Keratinocyte (primary cell): ENCODE measurements at regions not wholly inside any gene's neighbourhood (a gene's known extent, or its start where the extent isn't known, plus 50 kb on each side); places are given as distances from the start of the nearest gene placed in this dataset.

Source experiments
- DNase-seq: peaks from one replicate; pipeline ENCODE4 v3.0.0-alpha.2; 2011; ENCODE audit warnings: low read depth, missing footprints, low spot score
- FAIRE-seq: peaks from 2 replicates; lab custom pipeline; 2011; peaks lifted over from hg19 to GRCh38; lab: Jason Lieb, UNC
- H2AFZ ChIP-seq: 2 replicates; pipeline ENCODE4 v1.6.0; 2012; ENCODE audit warnings: low read length, control low read depth, inconsistent platforms; ENCODE audit not compliant: control insufficient read depth
- H3K27ac ChIP-seq: 2 replicates; pipeline ENCODE4 v1.5.1; 2011; ENCODE audit warnings: low read length; ENCODE audit not compliant: control insufficient read depth, insufficient read depth
- H3K27me3 ChIP-seq: 3 replicates; pipeline ENCODE4 v1.6.0; 2011; ENCODE audit warnings: low read length; ENCODE audit not compliant: control insufficient read depth, insufficient read depth; ENCODE audit errors: extremely low read depth
- H3K36me3 ChIP-seq, 2 experiments: 2 replicates in 1 of 2; 3 replicates in 1 of 2; pipeline ENCODE4 v1.5.1; 2011; ENCODE audit warnings: low read length in 2 of 2, mild to moderate bottlenecking in 1 of 2; ENCODE audit not compliant: control insufficient read depth in 2 of 2, insufficient read depth in 2 of 2; ENCODE audit errors: extremely low read depth in 1 of 2
- H3K4me1 ChIP-seq: 3 replicates; pipeline ENCODE4 v1.5.1; 2011; ENCODE audit warnings: low read length; ENCODE audit not compliant: control insufficient read depth, insufficient read depth; ENCODE audit errors: extremely low read depth
- H3K4me2 ChIP-seq: 3 replicates; pipeline ENCODE4 v1.6.0; 2011; ENCODE audit warnings: low read depth, low read length; ENCODE audit not compliant: control insufficient read depth, insufficient read depth; ENCODE audit errors: extremely low read depth
- H3K4me3 ChIP-seq, 3 experiments: fragments of 200-600 bp in 1 of 3; sonication (generic) in 1 of 3; 2 replicates in 2 of 3; 3 replicates in 1 of 3; pipeline ENCODE4 v1.5.1; 2011 to 2016; ENCODE audit warnings: low read length in 3 of 3, mild to moderate bottlenecking in 3 of 3, control low read depth in 2 of 3, inconsistent platforms in 1 of 3, low read depth in 1 of 3, mixed read lengths in 1 of 3, mixed run types in 1 of 3, moderate library complexity in 1 of 3; ENCODE audit not compliant: control insufficient read depth in 2 of 3, insufficient read depth in 2 of 3; ENCODE audit errors: extremely low read depth in 1 of 3
- H3K79me2 ChIP-seq: 2 replicates; pipeline ENCODE4 v1.6.0; 2012; ENCODE audit warnings: low read length; ENCODE audit not compliant: control insufficient read depth, insufficient read depth
- H3K9ac ChIP-seq: 3 replicates; pipeline ENCODE4 v1.6.0; 2011; ENCODE audit warnings: low read length; ENCODE audit not compliant: control insufficient read depth, insufficient read depth; ENCODE audit errors: extremely low read depth
- H3K9me1 ChIP-seq: 3 replicates; pipeline ENCODE4 v1.6.0; 2011; ENCODE audit warnings: low read length; ENCODE audit not compliant: control insufficient read depth, insufficient read depth; ENCODE audit errors: extremely low read depth
- H3K9me3 ChIP-seq: 2 replicates; pipeline ENCODE4 v1.5.1; 2012; ENCODE audit warnings: low read depth, low read length; ENCODE audit not compliant: control insufficient read depth
- H4K20me1 ChIP-seq: 3 replicates; pipeline ENCODE4 v1.6.0; 2011; ENCODE audit warnings: low read length; ENCODE audit not compliant: control insufficient read depth, insufficient read depth; ENCODE audit errors: extremely low read depth
- EZH2 ChIP-seq: IDR thresholded peaks from one replicate; pipeline ENCODE4 v1.6.1; 2012; ENCODE audit warnings: inconsistent platforms, mild to moderate bottlenecking, low read length, moderate library complexity
- dilution Hi-C: fragments of 300-500 bp; cut with MboI; formaldehyde crosslinking; loops from one replicate; pipeline ENCODE4 v1.7.0; 2020; ENCODE audit warnings: low sequenced_read_pairs; ENCODE audit not compliant: extremely low pct_ligation_motif_present
- TF ChIP-seq, protein P1 (sequence below), 3 experiments: IDR thresholded peaks in 1 of 3; conservative IDR thresholded peaks in 1 of 3; optimal IDR thresholded peaks in 1 of 3; 2 replicates in 2 of 3; 3 replicates in 1 of 3; pipeline versions ENCODE3 to v1.5.1; 2011; ENCODE audit warnings: low read length in 3 of 3, mild to moderate bottlenecking in 3 of 3, moderate library complexity in 2 of 3, control low read depth in 1 of 3, inconsistent platforms in 1 of 3; ENCODE audit not compliant: insufficient read depth in 2 of 3; ENCODE audit errors: extremely low read depth in 1 of 3

DNA sequence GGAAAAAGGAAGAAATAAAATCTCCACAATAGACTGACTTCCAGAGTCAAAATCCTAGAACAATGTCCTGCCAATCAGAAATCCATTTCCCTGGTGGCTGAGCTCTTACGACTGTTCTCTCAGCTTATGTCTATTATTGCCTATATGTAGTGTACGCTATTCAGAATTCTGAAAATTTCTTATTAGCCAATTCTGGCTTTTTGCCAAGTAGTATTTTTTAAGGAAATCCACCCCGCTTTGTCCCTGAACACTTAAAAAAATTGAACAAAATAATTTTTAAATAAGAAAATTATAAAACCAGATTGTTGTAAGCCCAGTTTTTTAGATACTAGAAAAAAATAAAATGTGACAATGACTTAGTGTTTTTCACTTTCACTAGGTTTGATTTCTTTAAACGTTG, 143.0 kb downstream of the KCNA5 start:
- Histone ChIP-seq H3K79me2 (no peaks in the 10 kb centered on the region), H3K27me3 (peaks cover 3% of the 10 kb centered on the region), H3K4me2 (no peak overlapping the region), H3K4me1 (no peaks in the 10 kb centered on the region), H3K9me3 (no peaks in the 10 kb centered on the region), H3K9ac (no peak overlapping the region), H4K20me1 (no peaks in the 10 kb centered on the region), H3K27ac (no peak overlapping the region), H3K9me1 (no peaks in the 10 kb centered on the region), H3K4me3 (no peak overlapping the region), H2AFZ (no peak overlapping the region), H3K36me3 (no peaks in the 10 kb centered on the region)
- TF ChIP-seq, protein P1, sequence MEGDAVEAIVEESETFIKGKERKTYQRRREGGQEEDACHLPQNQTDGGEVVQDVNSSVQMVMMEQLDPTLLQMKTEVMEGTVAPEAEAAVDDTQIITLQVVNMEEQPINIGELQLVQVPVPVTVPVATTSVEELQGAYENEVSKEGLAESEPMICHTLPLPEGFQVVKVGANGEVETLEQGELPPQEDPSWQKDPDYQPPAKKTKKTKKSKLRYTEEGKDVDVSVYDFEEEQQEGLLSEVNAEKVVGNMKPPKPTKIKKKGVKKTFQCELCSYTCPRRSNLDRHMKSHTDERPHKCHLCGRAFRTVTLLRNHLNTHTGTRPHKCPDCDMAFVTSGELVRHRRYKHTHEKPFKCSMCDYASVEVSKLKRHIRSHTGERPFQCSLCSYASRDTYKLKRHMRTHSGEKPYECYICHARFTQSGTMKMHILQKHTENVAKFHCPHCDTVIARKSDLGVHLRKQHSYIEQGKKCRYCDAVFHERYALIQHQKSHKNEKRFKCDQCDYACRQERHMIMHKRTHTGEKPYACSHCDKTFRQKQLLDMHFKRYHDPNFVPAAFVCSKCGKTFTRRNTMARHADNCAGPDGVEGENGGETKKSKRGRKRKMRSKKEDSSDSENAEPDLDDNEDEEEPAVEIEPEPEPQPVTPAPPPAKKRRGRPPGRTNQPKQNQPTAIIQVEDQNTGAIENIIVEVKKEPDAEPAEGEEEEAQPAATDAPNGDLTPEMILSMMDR (optimal IDR thresholded peaks at IDR 0.05 in 1 of 3, IDR thresholded peaks at IDR 0.05 in 1 of 3, conservative IDR thresholded peaks at IDR 0.05 in 1 of 3; ENCODE audit: extremely low read depth in 1 of 3, insufficient read depth in 2 of 3, low read length in 3 of 3), result no peak
- no peak for TF ChIP-seq EZH2
- DNase-seq, result no peak
- FAIRE-seq, result no peak
- dilution Hi-C loops, result no loop called here

DNA sequence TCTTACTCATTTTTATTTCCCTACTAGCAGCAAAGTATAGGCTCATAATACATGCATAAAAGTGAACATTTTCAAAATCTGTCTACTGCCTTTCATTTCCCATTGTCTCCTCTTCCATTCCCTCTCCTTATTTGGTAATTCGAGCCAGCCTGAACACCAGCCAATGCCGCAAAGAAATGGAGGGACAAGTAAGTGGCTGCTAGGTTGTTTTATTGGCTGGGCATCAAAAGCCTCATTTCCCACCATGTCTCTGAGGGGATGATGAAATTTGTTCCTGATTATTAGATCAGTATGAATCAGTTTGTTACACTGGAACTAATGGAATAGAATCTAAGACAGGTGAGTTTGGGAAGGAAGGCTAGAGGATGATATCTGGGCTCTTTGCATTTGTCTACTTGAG, 143.5 kb downstream of the KCNA5 start:
- no peak overlapping the region for H3K27ac ChIP-seq
- H3K4me2 ChIP-seq, result no peak overlapping the region
- no peak for DNase-seq
- no peaks in the 10 kb centered on the region for H3K79me2 ChIP-seq
- H3K27me3 ChIP-seq, result peaks cover 4% of the 10 kb centered on the region
- H3K9ac ChIP-seq, result no peak overlapping the region
- H2AFZ ChIP-seq, result no peak overlapping the region
- no peak for FAIRE-seq
- no peaks in the 10 kb centered on the region for H3K9me3 ChIP-seq
- dilution Hi-C loops, result no loop called here
- H3K4me3 ChIP-seq, result no peak overlapping the region
- H3K36me3 ChIP-seq, result no peaks in the 10 kb centered on the region
- no peaks in the 10 kb centered on the region for H3K9me1 ChIP-seq
- H4K20me1 ChIP-seq, result no peaks in the 10 kb centered on the region
- TF ChIP-seq, protein P1 (optimal IDR thresholded peaks at IDR 0.05 in 1 of 3, IDR thresholded peaks at IDR 0.05 in 1 of 3, conservative IDR thresholded peaks at IDR 0.05 in 1 of 3; ENCODE audit: extremely low read depth in 1 of 3, insufficient read depth in 2 of 3, low read length in 3 of 3), result no peak
- TF ChIP-seq EZH2, result no peak
- no peaks in the 10 kb centered on the region for H3K4me1 ChIP-seq
